ENCODE measurements at regions not wholly inside any gene's neighbourhood (a gene's known extent, or its start where the extent isn't known, plus 50 kb on each side); places are given as distances from the start of the nearest gene placed in this dataset.
A peak's percentile ranks its signal among the peaks of the same experiment; 100 is the strongest.
"Not testable (repeated sequence)": the region's sequence is repeated elsewhere in the genome, so short reads cannot be mapped to it uniquely, and the experiment has no call there.

GRCh38 chr2:230602562-230603230 is 109.9 kb upstream of the CAB39 start:
- no peaks in the 10 kb centered on the region for H3K9me2 ChIP-seq (ENCODE audit: low read depth, low read length)
- no peaks in the 10 kb centered on the region for H3K36me3 ChIP-seq (ENCODE audit: insufficient read depth, low read length)
- no peak overlapping the region for H2AFZ ChIP-seq (ENCODE audit: low read length)
- H3K27me3 ChIP-seq (ENCODE audit: insufficient read depth, low read length) = no peaks in the 10 kb centered on the region
- H3F3A ChIP-seq (ENCODE audit: insufficient read depth, low read length) = no peaks in the 10 kb centered on the region
- H4K20me1 ChIP-seq (ENCODE audit: insufficient read depth, low read length) = no peaks in the 10 kb centered on the region
- no peak for TF ChIP-seq CTCF (IDR thresholded peaks at IDR 0.05; ENCODE audit: low read length)
- TF ChIP-seq EZH2 (IDR thresholded peaks at IDR 0.05; ENCODE audit: borderline replicate concordance, low read length) = no peak
- no peaks in the 10 kb centered on the region for H3K79me2 ChIP-seq (ENCODE audit: insufficient read depth, low read length)
- no peaks in the 10 kb centered on the region for H3K9me3 ChIP-seq (ENCODE audit: low read length)
- H3K4me1 ChIP-seq (ENCODE audit: insufficient read depth, low read length, severe bottlenecking) = peaks cover 45% of the 10 kb centered on the region
- H3K4me3 ChIP-seq (ENCODE audit: low read depth, low read length, poor library complexity, severe bottlenecking) = peak overlapping the region; percentile 41
- H3K4me2 ChIP-seq (ENCODE audit: low read length) = peak overlapping the region; percentile 60
- H3K9ac ChIP-seq (ENCODE audit: low read length) = peak overlapping the region; percentile 60
- H3K27ac ChIP-seq (ENCODE audit: low read depth, low read length, poor library complexity, severe bottlenecking) = peak overlapping the region; percentile 93

- H3K9ac ChIP-seq (ENCODE audit: low read length) = peak overlapping the region; percentile 60; the same call in 1 of the 2 replicates
- not testable (repeated sequence) for H3K9me3 ChIP-seq (ENCODE audit: low read length); H3F3A ChIP-seq (ENCODE audit: insufficient read depth, low read length); H3K4me3 ChIP-seq (ENCODE audit: low read depth, low read length, poor library complexity, severe bottlenecking); H3K79me2 ChIP-seq (ENCODE audit: insufficient read depth, low read length); H3K27me3 ChIP-seq (ENCODE audit: insufficient read depth, low read length); H3K36me3 ChIP-seq (ENCODE audit: insufficient read depth, low read length); H3K9me2 ChIP-seq (ENCODE audit: low read depth, low read length); H2AFZ ChIP-seq (ENCODE audit: low read length); H4K20me1 ChIP-seq (ENCODE audit: insufficient read depth, low read length); H3K4me2 ChIP-seq (ENCODE audit: low read length)
- peaks cover 45% of the 10 kb centered on the region for H3K4me1 ChIP-seq (ENCODE audit: insufficient read depth, low read length, severe bottlenecking)
- H3K27ac ChIP-seq (ENCODE audit: low read depth, low read length, poor library complexity, severe bottlenecking) = peak overlapping the region; percentile 93
Measured at GRCh38 chr2:230603317-230603716, 109.3 kb upstream of the CAB39 start.

- not testable (repeated sequence) for H2AFZ ChIP-seq (ENCODE audit: low read length); H3K36me3 ChIP-seq (ENCODE audit: insufficient read depth, low read length); H3K27me3 ChIP-seq (ENCODE audit: insufficient read depth, low read length); H3K9me2 ChIP-seq (ENCODE audit: low read depth, low read length); H4K20me1 ChIP-seq (ENCODE audit: insufficient read depth, low read length); H3K9me3 ChIP-seq (ENCODE audit: low read length); H3K9ac ChIP-seq (ENCODE audit: low read length); H3K79me2 ChIP-seq (ENCODE audit: insufficient read depth, low read length); H3F3A ChIP-seq (ENCODE audit: insufficient read depth, low read length); H3K4me2 ChIP-seq (ENCODE audit: low read length); H3K27ac ChIP-seq (ENCODE audit: low read depth, low read length, poor library complexity, severe bottlenecking); H3K4me3 ChIP-seq (ENCODE audit: low read depth, low read length, poor library complexity, severe bottlenecking)
- peaks cover 45% of the 10 kb centered on the region for H3K4me1 ChIP-seq (ENCODE audit: insufficient read depth, low read length, severe bottlenecking)
Measured at GRCh38 chr2:230604158-230604557, 108.5 kb upstream of the CAB39 start.

GRCh38 chr2:230614040-230614439 is 98.6 kb upstream of the CAB39 start:
- H3K27me3 ChIP-seq (ENCODE audit: insufficient read depth, low read length) = no peaks in the 10 kb centered on the region
- peak overlapping the region; percentile 50 for H3K9ac ChIP-seq (ENCODE audit: low read length)
- peak overlapping the region; percentile 69 for H3K4me2 ChIP-seq (ENCODE audit: low read length)
- H3K79me2 ChIP-seq (ENCODE audit: insufficient read depth, low read length) = no peaks in the 10 kb centered on the region
- peak overlapping the region; percentile 54 for H3K4me3 ChIP-seq (ENCODE audit: low read depth, low read length, poor library complexity, severe bottlenecking)
- peak; percentile 34; the same call in 1 of the 2 replicates for TF ChIP-seq CTCF (IDR thresholded peaks at IDR 0.05; ENCODE audit: low read length)
- no peak for TF ChIP-seq EZH2 (IDR thresholded peaks at IDR 0.05; ENCODE audit: borderline replicate concordance, low read length)
- H4K20me1 ChIP-seq (ENCODE audit: insufficient read depth, low read length) = no peaks in the 10 kb centered on the region
- peak overlapping the region; percentile 15; the same call in 1 of the 2 replicates for H2AFZ ChIP-seq (ENCODE audit: low read length)
- H3K36me3 ChIP-seq (ENCODE audit: insufficient read depth, low read length) = no peaks in the 10 kb centered on the region
- peak overlapping the region; percentile 83 for H3K27ac ChIP-seq (ENCODE audit: low read depth, low read length, poor library complexity, severe bottlenecking)
- H3F3A ChIP-seq (ENCODE audit: insufficient read depth, low read length) = no peaks in the 10 kb centered on the region
- H3K9me2 ChIP-seq (ENCODE audit: low read depth, low read length) = no peaks in the 10 kb centered on the region
- H3K4me1 ChIP-seq (ENCODE audit: insufficient read depth, low read length, severe bottlenecking) = peaks cover 53% of the 10 kb centered on the region
- H3K9me3 ChIP-seq (ENCODE audit: low read length) = no peaks in the 10 kb centered on the region
